MCF 10A (cell line): ENCODE measurements at regions not wholly inside any gene's neighbourhood (a gene's known extent, or its start where the extent isn't known, plus 50 kb on each side); places are given as distances from the start of the nearest gene placed in this dataset.

Experiments used
- BruUV-seq: library from RNA; stranded (reverse); fragments of 400-500 nt; replicated peaks from 2 replicates; lab custom pipeline; 2021; lab: Mats Ljungman, UMichigan
- CTCF ChIA-PET: fragments of 300-600 bp; sonication (Branson Sonifier 250); formaldehyde crosslinking; extraction: SDS; loops from one replicate; lab custom pipeline; 2021; ENCODE audit warnings: antibody characterized with exemption, inconsistent platforms; lab: Yijun Ruan, JAX
- POLR2A ChIA-PET: fragments of 300-600, 350-650 bp; sonication (Branson Sonifier 250); formaldehyde crosslinking; extraction: SDS; loops from one replicate; lab custom pipeline; 2020; ENCODE audit warnings: antibody characterized with exemption, inconsistent platforms; lab: Yijun Ruan, JAX
- DNase-seq: peaks from one replicate; pipeline ENCODE4 v3.0.0-alpha.2; 2018; ENCODE audit not compliant: unreplicated experiment
- H3K27ac Mint-ChIP-seq: one replicate; pipeline ENCODE4 v1.8.0; 2022; ENCODE audit warnings: mild to moderate bottlenecking, low read depth, mixed read lengths; ENCODE audit not compliant: unreplicated experiment
- H3K27me3 Mint-ChIP-seq: one replicate; pipeline ENCODE4 v1.8.0; 2022; ENCODE audit warnings: mixed read lengths; ENCODE audit not compliant: insufficient read depth, unreplicated experiment
- H3K36me3 Mint-ChIP-seq: one replicate; pipeline ENCODE4 v1.8.0; 2022; ENCODE audit warnings: mild to moderate bottlenecking, moderate library complexity, mixed read lengths; ENCODE audit not compliant: insufficient read depth, unreplicated experiment
- H3K4me1 Mint-ChIP-seq: one replicate; pipeline ENCODE4 v1.8.0; 2022; ENCODE audit warnings: mixed read lengths; ENCODE audit not compliant: insufficient read depth, unreplicated experiment
- H3K4me3 Mint-ChIP-seq: one replicate; pipeline ENCODE4 v1.8.0; 2022; ENCODE audit warnings: mild to moderate bottlenecking, moderate library complexity, mixed read lengths; ENCODE audit not compliant: unreplicated experiment
- H3K9me3 Mint-ChIP-seq: one replicate; pipeline ENCODE4 v1.8.0; 2022; ENCODE audit warnings: mixed read lengths; ENCODE audit not compliant: unreplicated experiment
- intact Hi-C: fragments of 100-400 bp; cut with micrococcal nuclease; formaldehyde crosslinking; loops from 2 replicates; pipeline ENCODE4 v1.14.1; 2022
- TF ChIP-seq, protein P1 (sequence below): fragments of 200-600 bp; IDR thresholded peaks from one replicate; pipeline ENCODE4 v1.8.0; 2022; ENCODE audit warnings: antibody characterized with exemption, mild to moderate bottlenecking; ENCODE audit not compliant: unreplicated experiment

DNA sequence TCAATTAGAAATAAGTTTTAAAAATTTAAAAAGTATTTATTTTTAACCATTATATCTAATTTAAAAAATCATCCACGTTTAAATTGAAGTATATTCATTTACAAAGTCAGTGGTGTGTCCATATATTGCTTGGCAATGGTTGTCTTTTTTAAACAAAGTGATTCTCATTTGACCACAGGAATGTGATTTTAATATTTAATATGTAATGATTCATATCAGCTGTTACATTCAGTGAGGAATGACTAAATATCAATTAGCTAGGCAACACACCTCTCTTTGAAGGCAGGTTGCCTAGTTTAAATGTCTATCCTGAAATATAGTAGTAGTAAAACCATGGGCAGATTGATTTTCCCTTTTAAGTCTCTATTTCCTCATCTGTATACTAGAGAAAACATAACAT, 392.2 kb upstream of the CCDC179 start:
- TF ChIP-seq, protein P1, sequence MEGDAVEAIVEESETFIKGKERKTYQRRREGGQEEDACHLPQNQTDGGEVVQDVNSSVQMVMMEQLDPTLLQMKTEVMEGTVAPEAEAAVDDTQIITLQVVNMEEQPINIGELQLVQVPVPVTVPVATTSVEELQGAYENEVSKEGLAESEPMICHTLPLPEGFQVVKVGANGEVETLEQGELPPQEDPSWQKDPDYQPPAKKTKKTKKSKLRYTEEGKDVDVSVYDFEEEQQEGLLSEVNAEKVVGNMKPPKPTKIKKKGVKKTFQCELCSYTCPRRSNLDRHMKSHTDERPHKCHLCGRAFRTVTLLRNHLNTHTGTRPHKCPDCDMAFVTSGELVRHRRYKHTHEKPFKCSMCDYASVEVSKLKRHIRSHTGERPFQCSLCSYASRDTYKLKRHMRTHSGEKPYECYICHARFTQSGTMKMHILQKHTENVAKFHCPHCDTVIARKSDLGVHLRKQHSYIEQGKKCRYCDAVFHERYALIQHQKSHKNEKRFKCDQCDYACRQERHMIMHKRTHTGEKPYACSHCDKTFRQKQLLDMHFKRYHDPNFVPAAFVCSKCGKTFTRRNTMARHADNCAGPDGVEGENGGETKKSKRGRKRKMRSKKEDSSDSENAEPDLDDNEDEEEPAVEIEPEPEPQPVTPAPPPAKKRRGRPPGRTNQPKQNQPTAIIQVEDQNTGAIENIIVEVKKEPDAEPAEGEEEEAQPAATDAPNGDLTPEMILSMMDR, result no peak
- CTCF ChIA-PET, result no interaction called here
- H3K36me3 Mint-ChIP-seq, result no peaks in the 10 kb centered on the region
- no peaks in the 10 kb centered on the region for H3K27me3 Mint-ChIP-seq
- no TSS peak for BruUV-seq
- POLR2A ChIA-PET, result no interaction called here
- DNase-seq, result no peak
- no peak overlapping the region for H3K4me3 Mint-ChIP-seq
- intact Hi-C loops, result no loop called here
- no peak overlapping the region for H3K27ac Mint-ChIP-seq
- H3K4me1 Mint-ChIP-seq, result no peaks in the 10 kb centered on the region
- H3K9me3 Mint-ChIP-seq, result peaks cover 15% of the 10 kb centered on the region

DNA sequence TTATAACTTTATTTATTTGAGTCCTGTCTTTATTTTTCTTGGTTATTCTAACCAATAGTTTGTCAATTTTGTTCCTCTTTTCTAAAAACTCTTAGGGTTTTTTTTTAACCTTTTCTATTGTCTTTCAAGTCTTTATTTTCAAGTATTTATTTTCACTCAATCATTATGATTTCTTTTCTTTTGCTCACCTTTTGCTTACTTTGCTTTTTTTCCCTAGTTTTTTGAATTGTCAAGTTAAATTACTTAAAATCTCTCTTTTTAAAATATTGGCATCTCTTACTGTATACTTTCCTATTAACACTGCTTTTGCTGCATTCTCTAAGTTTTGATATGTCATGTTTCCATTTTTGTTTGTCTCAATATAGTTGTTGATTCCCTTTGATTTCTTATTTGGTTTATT, 396.8 kb upstream of the CCDC179 start:
- Mint-ChIP-seq H3K27ac (no peak overlapping the region), H3K27me3 (no peaks in the 10 kb centered on the region), H3K4me1 (no peaks in the 10 kb centered on the region), H3K36me3 (no peaks in the 10 kb centered on the region), H3K9me3 (peaks cover 22% of the 10 kb centered on the region), H3K4me3 (no peak overlapping the region)
- BruUV-seq, result no TSS peak
- TF ChIP-seq, protein P1, result no peak
- POLR2A ChIA-PET, result no interaction called here
- CTCF ChIA-PET, result no interaction called here
- intact Hi-C loops, result no loop called here
- no peak for DNase-seq

DNA sequence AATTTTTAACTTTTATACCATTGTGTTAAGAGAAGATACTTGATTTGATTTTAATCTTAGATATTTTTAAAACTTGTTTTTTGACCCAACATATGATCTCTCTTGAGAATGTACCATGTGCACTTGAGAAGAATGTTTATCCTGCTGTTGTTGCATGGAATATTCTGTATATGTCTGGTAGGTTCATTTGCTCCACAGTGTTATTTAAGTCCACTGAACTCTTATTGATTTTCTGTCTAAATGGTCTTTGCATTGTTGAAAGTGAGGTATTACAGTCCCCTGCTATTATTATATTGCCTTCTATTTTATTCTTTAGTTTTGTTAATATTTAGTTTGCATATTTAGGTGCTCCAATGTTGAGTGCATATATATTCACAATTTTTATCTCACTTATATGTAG, 397.3 kb upstream of the CCDC179 start:
- H3K36me3 Mint-ChIP-seq, result no peaks in the 10 kb centered on the region
- intact Hi-C loops, result no loop called here
- no peak overlapping the region for H3K4me3 Mint-ChIP-seq
- no peaks in the 10 kb centered on the region for H3K27me3 Mint-ChIP-seq
- ChIA-PET CTCF (no interaction called here), POLR2A (no interaction called here)
- peaks cover 24% of the 10 kb centered on the region for H3K9me3 Mint-ChIP-seq
- no peak for DNase-seq
- H3K4me1 Mint-ChIP-seq, result no peaks in the 10 kb centered on the region
- TF ChIP-seq, protein P1, result no peak
- BruUV-seq, result no TSS peak
- no peak overlapping the region for H3K27ac Mint-ChIP-seq

DNA sequence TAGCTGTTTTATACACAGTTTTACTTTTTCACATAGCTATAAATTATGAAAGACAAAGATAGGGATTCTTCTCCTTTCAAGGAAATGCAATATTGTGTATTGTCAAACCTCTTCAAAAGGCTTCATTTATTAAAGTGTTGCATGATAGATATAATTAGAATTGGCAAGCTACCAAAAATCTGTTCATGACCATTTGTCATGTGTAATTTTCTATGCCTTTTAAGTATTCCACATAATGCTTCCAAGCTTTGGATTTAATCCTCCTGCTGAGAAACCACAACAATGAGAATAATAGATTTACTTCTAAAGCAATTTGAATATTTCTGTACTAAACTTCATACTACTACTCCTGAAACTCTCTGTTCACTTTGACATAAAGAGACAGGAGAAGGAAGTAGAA, 403.2 kb upstream of the CCDC179 start:
- CTCF ChIA-PET, result no interaction called here

More for the DNA sequence above, 403.2 kb upstream of the CCDC179 start:
- no peak for DNase-seq
- H3K9me3 Mint-ChIP-seq, result peaks cover 7% of the 10 kb centered on the region
- POLR2A ChIA-PET, result no interaction called here
- intact Hi-C loops, result no loop called here
- no peak overlapping the region for H3K27ac Mint-ChIP-seq
- no peaks in the 10 kb centered on the region for H3K4me1 Mint-ChIP-seq
- BruUV-seq, result no TSS peak
- H3K4me3 Mint-ChIP-seq, result no peak overlapping the region
- no peaks in the 10 kb centered on the region for H3K27me3 Mint-ChIP-seq
- TF ChIP-seq, protein P1, result no peak
- H3K36me3 Mint-ChIP-seq, result no peaks in the 10 kb centered on the region
